NCI-H82 treated with DMSO at 0.1 percent for 48 hours (cell line): ENCODE measurements at regions not wholly inside any gene's neighbourhood (a gene's known extent, or its start where the extent isn't known, plus 50 kb on each side); places are given as distances from the start of the nearest gene placed in this dataset.
"Not testable (repeated sequence)": the region's sequence is repeated elsewhere in the genome, so short reads cannot be mapped to it uniquely, and the experiment has no call there.

Source experiments
- DNase-seq: peaks from one replicate; lab custom pipeline; 2025; ENCODE audit not compliant: unreplicated experiment; lab: John Stamatoyannopoulos, UW

- DNase-seq, result no peak
These were observed 633.3 kb downstream of the ANKRD50 start for GRCh38 chr4:124079174-124079780.

- DNase-seq, result no peak
These were observed 628.8 kb downstream of the ANKRD50 start for GRCh38 chr4:124083711-124084110.

DNA sequence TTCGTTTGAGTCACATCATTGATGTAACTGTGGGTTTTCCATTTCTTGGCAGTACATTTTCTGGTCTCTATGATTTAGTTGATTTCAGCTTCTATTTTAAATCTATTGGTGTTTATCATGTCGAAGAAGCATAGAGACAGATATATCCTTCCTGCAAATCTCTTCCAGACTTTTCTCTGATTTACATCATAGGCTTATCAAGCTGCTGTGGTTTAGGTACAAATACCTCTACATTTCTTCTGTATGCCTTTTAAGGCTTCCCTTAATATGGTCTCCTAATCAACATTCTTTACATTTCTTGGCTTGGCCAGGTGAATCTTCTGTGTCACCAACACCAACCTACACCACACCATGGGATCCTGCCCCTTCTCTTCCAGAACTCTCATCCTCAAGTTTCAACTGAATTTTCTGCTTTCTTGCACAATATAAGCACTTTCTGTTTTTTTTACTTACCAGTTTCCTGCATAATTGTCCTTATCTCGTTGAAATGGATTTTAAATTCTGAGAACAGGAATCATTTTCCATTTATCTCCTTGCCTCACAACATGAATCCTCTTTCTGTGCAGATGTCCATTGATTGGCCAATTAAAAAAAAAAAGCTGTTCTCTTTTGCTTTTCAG is 626.9 kb downstream of the ANKRD50 start:
- no peak for DNase-seq

DNA sequence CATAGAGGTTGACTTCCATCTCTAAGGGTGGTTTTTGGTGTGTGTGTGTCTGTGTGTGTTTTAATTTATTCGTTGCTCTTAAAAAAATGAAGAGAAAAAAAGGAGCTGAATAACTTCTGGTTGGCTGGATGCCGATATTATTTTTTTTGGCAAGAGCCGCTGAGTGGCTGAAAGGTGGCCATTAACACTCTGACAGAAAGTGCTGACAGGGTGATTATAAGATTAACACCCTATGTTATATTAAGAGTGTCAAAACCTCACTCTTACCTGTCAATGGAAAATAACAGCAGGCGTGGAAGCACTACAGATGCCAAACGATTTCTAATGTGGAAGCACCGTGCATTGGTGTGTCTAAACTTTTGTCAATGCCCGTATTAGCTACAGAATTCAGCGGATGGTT is 622.5 kb downstream of the ANKRD50 start:
- no peak for DNase-seq

GRCh38 chr4:124092101-124092500 is 620.4 kb downstream of the ANKRD50 start:
- no peak for DNase-seq

- DNase-seq, result no peak
These were observed 620.0 kb downstream of the ANKRD50 start for GRCh38 chr4:124092541-124092984.

DNA sequence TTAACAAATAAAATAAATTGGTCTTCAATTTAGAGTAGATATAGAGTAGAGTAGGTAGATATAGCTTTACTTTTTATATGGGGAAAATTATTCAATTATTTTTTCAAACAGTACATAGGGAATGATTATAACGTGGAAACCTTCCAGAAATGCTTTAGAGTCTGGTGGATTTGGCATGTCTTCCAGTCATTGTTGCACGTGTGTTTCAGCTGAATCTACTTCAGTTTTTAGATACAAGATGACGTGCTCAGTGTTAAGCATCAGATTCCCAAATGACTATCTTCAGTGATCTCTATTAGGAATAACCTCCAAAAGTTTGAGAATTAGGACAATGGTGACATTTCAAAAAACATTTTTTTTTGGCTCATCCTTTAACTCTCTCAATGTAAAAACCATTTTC is 616.9 kb downstream of the ANKRD50 start:
- no peak for DNase-seq

- DNase-seq, result no peak
These were observed 616.2 kb downstream of the ANKRD50 start for GRCh38 chr4:124096290-124096689.

- no peak for DNase-seq
These were observed 615.1 kb downstream of the ANKRD50 start for GRCh38 chr4:124097447-124097846.

- DNase-seq, result no peak
These were observed 608.4 kb downstream of the ANKRD50 start for GRCh38 chr4:124104101-124104500.

- no peak for DNase-seq
These were observed 607.9 kb downstream of the ANKRD50 start for GRCh38 chr4:124104628-124105027.

DNA sequence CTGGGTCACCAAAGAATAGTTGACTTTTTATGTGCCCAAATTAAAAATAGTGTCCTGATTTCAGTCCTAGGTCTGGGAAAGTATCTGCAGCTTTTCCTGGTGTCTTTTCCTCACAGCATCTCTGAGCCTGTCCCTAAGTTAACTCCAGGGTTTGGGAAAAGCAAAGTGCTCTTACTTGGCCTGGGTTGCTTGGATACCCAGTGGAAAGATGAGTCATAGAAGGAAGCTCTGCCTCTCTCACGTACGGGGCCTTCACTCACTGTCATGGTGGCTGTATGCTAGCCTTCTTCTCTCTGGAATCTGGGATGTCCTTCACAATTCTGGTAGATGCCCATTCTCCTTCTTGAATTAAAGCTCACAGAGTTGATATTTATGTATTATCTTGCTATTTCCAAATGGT is 607.3 kb downstream of the ANKRD50 start:
- no peak for DNase-seq

DNA sequence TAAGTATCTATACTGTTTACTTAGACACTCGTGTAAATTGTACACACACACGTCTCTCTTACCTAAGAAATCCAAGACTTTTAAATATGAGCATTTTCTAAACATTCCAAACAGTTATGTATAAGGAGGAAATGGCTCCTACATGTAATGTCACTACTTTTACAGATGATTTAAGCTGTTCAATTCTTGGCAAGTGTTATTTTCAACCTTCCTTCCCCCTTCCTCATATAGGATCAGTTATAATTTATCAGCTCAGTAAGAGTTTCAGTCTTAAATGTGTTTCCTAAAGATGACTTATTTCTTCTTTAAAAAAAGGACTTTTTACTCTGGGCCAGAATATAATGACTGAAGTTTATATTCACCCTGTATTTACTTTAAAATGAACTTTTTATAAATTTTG is 601.1 kb downstream of the ANKRD50 start:
- DNase-seq, result no peak

GRCh38 chr4:124111922-124112321 is 600.6 kb downstream of the ANKRD50 start:
- peak; percentile 45 for DNase-seq

GRCh38 chr4:124118061-124118460 is 594.5 kb downstream of the ANKRD50 start:
- DNase-seq, result no peak

GRCh38 chr4:124121461-124121971 is 591.0 kb downstream of the ANKRD50 start:
- DNase-seq, result no peak

GRCh38 chr4:124123181-124123580 is 589.4 kb downstream of the ANKRD50 start:
- DNase-seq, result no peak

- DNase-seq, result no peak
These were observed 588.8 kb downstream of the ANKRD50 start for GRCh38 chr4:124123721-124124120.

- DNase-seq, result not testable (repeated sequence)
These were observed 581.2 kb downstream of the ANKRD50 start for GRCh38 chr4:124131324-124131723.

DNA sequence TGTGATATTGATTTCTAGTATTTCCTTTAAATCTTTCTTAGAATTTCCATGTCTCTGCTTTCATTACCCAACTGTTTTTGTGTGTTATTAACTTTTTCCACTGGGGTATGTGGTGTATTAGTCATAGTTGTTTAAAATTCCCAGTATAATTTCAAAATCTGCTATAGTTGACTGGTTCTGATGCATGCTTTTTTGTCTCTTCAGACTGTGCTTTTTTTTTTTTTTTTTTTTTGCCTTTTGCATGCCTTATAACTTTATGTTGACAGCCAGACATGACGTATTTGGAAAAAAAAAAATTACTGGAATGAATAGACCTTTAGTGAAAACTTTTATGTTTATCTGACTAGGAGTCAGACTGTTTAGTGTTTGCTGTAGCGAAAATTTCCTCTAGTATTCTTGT is 580.4 kb downstream of the ANKRD50 start:
- DNase-seq, result no peak

DNA sequence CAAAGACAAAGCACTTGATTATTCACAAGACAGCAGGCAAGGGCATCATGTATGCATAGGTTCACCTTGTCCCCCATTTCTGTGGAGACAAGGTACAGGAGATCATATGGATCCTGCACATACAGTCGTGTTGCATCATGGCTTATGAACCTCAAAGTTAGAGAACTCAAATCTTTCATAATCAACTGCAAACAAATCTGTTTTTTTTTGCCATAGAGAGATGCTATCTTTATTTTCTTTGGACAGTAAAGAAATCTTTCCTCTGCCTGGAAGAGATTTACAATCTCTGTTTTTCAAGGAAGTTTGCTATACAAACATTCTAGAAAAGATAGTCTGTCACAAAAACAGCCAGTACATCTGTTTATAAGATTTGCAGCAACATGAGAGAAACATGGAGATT is 578.8 kb downstream of the ANKRD50 start:
- no peak for DNase-seq

DNA sequence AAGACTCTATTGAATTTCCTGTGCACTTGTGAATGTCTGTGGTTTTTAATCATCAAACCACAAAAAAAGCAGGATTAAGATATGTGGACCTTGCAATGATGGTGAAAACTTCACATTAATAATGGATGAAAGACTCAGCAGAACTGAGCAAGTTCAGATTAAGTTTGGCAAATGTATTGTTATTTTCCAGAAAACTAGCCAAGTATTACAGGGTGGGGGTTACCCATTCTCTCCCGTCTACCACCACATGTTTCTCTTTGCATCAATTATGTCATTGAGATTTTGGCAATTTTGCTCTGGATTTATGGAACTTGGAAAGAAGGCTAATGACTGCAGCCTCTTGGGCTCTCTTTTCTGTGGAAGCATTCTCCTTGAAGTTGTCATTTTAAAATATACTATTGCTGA is 577.1 kb downstream of the ANKRD50 start:
- no peak for DNase-seq

DNA sequence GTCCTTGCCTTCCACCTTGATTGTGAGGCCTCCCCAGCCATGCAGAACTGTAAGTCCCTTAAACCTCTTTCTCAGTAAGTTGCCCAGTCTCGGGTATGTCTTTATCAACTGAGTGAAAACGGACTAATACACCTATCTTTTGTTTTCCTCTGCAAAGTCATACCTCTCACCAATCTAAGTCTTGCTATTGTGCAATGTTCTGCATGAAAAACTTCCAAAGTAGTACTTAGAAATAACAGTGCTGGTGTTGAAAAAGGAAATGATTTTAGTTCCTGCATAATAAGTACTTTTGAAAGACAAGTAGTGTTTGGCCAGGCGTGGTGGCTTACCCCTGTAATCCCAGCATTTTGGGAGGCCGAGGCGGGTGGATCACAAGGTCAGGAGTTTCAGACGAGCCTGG is 573.5 kb downstream of the ANKRD50 start:
- DNase-seq, result no peak
